Choroid plexus epithelial cell (primary cell): ENCODE measurements at regions not wholly inside any gene's neighbourhood (a gene's known extent, or its start where the extent isn't known, plus 50 kb on each side); places are given as distances from the start of the nearest gene placed in this dataset.
A peak's percentile ranks its signal among the peaks of the same experiment; 100 is the strongest.

Experiments used
- DNase-seq: peaks from one replicate; pipeline ENCODE4 v3.0.0-alpha.2; 2010; ENCODE audit warnings: low read depth
- H3K4me3 ChIP-seq: 2 replicates; pipeline ENCODE4 v1.5.1; 2011; ENCODE audit warnings: low read depth, mild to moderate bottlenecking, control low read depth, low read length, moderate library complexity
- TF ChIP-seq, protein P1 (sequence below): conservative IDR thresholded peaks from 2 replicates; pipeline ENCODE4 v1.5.1; 2011; ENCODE audit warnings: low read depth, mild to moderate bottlenecking, control low read depth, inconsistent platforms, low read length, moderate library complexity

DNA sequence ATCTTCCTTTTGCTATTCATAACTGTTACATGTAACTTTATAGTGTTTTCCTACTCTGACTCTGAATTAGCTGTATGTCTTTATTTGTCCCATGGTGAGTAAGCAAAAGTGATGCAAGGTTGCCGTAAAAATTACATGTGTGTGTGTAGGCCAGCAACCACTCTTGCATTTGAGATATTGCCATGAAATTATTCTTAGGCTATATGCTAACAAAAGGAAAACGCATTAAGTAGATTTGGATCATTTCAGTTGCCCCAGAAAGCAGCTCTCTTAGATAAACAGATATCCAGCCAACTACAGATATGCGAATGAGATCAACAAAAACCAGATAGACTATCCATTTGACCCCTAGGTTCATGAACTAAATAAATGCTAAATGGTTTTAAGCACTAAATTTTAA, 73.6 kb downstream of the CYLC2 start:
- TF ChIP-seq, protein P1, sequence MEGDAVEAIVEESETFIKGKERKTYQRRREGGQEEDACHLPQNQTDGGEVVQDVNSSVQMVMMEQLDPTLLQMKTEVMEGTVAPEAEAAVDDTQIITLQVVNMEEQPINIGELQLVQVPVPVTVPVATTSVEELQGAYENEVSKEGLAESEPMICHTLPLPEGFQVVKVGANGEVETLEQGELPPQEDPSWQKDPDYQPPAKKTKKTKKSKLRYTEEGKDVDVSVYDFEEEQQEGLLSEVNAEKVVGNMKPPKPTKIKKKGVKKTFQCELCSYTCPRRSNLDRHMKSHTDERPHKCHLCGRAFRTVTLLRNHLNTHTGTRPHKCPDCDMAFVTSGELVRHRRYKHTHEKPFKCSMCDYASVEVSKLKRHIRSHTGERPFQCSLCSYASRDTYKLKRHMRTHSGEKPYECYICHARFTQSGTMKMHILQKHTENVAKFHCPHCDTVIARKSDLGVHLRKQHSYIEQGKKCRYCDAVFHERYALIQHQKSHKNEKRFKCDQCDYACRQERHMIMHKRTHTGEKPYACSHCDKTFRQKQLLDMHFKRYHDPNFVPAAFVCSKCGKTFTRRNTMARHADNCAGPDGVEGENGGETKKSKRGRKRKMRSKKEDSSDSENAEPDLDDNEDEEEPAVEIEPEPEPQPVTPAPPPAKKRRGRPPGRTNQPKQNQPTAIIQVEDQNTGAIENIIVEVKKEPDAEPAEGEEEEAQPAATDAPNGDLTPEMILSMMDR: no peak
- no peak overlapping the region for H3K4me3 ChIP-seq
- peak; percentile 5 for DNase-seq

DNA sequence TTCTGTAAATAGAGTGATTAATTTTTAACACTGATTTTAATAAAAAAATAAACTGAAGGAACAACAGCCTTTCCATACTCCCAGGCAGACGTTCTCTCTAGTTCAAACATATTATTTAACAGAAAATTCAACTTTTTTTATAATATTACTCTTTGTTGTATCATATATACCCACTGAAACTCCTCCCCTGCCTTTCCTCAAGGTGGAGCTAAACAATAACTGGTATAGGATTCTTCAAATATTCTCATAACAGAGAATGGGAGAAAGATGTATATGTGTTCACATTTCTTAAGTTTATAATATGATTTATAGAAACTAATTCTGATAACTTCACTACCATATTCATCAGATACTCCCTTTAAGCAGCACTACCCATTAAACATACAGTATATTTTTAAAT, 83.4 kb downstream of the CYLC2 start:
- H3K4me3 ChIP-seq: no peak overlapping the region
- TF ChIP-seq, protein P1: no peak
- no peak for DNase-seq

DNA sequence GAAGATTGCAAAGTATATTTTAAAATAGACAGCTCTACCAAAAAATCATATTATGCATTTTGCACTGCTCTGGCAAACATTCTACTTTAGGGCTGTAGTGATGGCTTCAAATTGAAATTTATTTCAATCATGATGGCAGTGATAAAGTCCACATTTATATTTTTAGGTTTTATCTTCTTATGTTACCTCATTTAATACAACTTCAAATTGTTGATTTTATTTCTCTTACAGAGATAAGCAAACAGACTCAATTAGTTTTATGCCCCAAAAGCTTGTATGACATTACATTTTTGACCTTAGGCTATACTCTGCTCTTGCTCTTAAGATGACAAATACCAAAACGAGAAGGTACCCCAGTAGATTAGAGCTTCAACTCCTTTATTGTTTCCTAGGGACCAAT, 87.4 kb downstream of the CYLC2 start:
- no peak overlapping the region for H3K4me3 ChIP-seq
- TF ChIP-seq, protein P1: no peak
- no peak for DNase-seq

DNA sequence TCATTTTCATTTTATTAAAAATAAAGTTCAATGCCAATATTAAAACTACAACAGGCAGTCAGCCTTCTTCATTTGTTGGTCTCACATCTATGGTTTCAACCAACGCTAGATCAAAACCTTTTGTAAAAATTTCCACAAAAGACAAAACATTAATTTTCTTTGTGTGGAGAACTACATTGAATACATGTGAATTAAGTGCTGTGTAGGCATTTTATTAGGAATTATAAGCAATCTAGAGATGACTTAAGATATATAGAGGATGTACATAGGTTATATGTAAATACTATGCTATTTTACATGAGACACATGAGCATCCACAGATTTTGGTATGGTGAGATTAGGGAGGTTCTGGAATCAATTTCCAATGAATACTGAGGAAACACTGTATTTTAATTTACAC, 94.2 kb downstream of the CYLC2 start:
- TF ChIP-seq, protein P1: no peak
- H3K4me3 ChIP-seq: no peak overlapping the region
- no peak for DNase-seq

DNA sequence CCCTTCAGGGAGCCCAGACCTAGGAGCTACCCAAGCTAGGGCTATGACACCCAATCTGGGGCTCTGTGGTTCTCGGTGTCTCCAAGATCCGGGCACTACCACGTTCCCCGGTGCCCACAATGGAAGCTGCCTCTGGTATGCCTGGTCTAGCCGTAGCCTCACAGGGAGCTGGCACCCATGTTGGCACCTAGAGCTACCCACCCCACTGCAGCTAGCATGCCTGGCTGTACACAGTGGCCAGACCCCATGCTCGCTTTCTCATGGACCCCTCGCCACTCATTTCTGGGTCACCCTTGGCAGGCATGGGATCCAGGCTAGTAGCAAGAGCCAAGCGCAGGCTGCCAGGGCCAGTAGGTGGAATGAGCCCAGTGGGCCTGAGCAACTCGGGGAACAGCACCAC, 109.0 kb downstream of the CYLC2 start:
- no peak overlapping the region for H3K4me3 ChIP-seq
- TF ChIP-seq, protein P1: no peak
- DNase-seq: no peak

DNA sequence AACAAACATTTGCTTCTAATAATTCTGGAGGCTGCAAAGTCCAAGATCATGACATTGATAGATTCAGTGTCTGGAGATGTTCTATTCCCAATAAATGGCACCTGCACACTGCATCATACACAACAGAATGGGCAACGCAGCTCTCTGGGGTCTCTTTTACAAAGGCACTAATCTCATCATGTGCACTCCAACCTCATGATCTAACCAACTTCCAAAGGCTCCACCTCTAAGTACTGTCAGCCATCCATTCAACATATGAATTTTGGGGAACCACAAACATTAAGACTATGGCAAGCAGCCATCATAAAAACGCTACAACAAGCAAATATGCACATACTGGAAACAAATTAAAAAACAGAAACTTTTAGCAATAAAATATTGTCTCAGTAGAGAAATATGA, 121.1 kb downstream of the CYLC2 start:
- DNase-seq: no peak
- TF ChIP-seq, protein P1: no peak

DNA sequence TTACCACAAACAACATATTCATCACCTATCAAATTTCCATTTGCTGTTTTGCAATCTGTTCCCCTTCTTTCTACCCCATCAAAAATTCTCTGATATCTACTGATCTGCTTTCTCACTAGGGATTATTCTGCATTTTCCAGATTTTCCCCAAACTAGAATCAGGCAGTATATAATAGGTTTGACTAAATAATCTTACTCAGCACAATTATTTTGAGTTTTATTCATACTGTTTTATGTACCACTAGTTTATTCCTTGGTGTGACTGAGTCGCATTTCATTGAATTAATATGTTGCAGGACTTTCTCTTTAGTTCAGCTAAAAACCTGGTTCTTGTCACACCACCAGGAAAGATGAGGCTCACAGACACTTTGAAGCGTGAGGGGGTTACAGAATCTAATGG, 131.4 kb downstream of the CYLC2 start:
- DNase-seq: no peak
- no peak overlapping the region for H3K4me3 ChIP-seq
- TF ChIP-seq, protein P1: no peak

More for the DNA sequence above, 121.1 kb downstream of the CYLC2 start:
- no peak overlapping the region for H3K4me3 ChIP-seq
